ENCODE measurements at regions not wholly inside any gene's neighbourhood (a gene's known extent, or its start where the extent isn't known, plus 50 kb on each side); places are given as distances from the start of the nearest gene placed in this dataset.

DNA sequence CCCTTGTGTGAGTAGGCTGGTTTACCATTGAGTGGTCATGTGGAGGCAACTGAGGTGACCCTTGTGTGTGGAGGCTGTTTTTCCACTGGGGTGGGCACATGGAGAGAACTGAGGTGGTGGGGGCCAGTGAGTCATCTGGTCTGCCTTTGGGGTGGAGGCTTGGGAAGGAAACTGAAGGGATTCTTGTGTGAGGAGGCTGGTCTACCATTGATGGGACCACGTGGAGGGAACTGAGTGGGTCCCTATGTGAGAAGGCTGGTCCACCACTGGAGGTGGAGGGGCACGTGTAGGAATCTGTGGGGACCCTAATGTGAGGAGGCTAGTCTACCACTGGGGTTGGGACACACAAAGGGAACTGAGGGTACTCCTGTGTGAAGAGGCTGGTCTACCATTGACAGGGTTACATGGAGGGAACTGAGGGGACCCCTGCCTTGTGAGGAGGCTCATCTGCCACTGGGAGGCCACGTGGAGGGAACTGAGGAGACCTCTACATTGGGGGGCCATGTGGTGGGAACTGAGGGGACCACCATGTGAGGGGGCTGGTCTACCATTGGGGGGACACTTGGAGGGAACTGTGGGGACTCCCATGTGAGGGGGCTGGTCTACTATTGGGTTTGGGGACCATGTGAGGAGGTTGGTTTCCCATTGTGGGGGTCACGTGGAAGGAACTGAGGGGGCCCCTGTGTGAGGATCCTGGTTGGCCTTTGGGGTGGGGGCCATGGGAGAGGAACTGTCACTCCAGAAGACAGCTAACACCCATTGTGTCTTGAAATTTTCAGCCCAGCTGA, 164.5 kb downstream of the WNT7A start (continued):
- TF ChIP-seq CREB1 (CRISPR knock-in tag; IDR thresholded peaks at IDR 0.05; ENCODE audit: low read depth) = no peak

DNA sequence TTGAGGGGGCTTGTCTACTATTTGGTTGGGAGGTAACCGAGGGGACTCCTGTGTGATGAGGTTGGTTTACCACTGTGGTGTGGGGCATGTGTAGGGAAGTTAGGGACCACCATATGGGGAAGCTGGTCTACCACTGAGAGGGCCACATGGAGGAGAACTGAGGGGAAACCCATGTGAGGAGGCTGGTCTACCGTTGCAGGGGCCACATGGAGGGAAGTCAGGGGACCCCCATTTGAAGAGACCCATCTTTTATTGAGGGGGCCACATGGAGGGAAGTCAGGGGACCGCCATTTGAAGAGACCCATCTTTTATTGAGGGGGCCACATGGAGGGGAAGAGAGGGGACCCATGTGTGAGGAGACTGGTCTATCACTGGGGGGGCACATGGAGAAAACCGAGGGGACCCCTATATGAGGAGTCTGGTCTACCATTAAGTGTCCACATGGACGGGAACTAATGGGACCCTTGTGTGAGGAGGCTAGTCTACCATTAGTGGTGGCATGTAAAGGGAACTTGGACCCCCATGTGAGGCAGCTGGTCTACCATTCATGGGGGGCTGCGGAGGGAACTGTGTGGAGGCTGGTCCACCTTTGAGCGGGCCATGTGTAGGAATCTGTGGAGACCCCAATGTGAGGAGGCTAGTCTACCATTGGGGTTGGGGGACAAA, 165.5 kb downstream of the FBLN2 start:
- Mint-ChIP-seq H3K9me3 (peaks cover 48% of the 10 kb centered on the region), H3K36me3 (ENCODE audit: low read depth) (peaks cover 14% of the 10 kb centered on the region), H3K27me3 (ENCODE audit: insufficient read depth, low read depth, poor library complexity) (peaks cover 21% of the 10 kb centered on the region), H3K4me3 (no peak overlapping the region), H3K27ac (no peak overlapping the region), H3K4me1 (peaks cover 9% of the 10 kb centered on the region; the same call in 2 of the 3 replicates)
- TF ChIP-seq EZH2 (IDR thresholded peaks at IDR 0.05; ENCODE audit: low read depth, unreplicated experiment) (no peak), ZNF114 (CRISPR knock-in tag; IDR thresholded peaks at IDR 0.05) (no peak), JUNB (IDR thresholded peaks at IDR 0.05; ENCODE audit: unreplicated experiment) (no peak), EZH2phosphoT487 (IDR thresholded peaks at IDR 0.05; ENCODE audit: unreplicated experiment) (no peak)
- DNase-seq (ENCODE audit: low spot score) (no peak), ATAC-seq (no peak)
- Histone ChIP-seq H3K36me3 (ENCODE audit: insufficient read depth) (no peaks in the 10 kb centered on the region), H3K4me2 (no peak overlapping the region), H3K9me2 (ENCODE audit: insufficient read depth) (0 out of 2 replicates have a peak, but pooled peaks cover 5% of the 10 kb centered on the region), H4K20me1 (replicated peaks; ENCODE audit: insufficient read depth) (no peaks in the 10 kb centered on the region), H2AFZ (no peak overlapping the region), H3K4me3 (no peak overlapping the region), H3F3A (replicated peaks; ENCODE audit: low read depth) (no peaks in the 10 kb centered on the region), H3K27me3 (ENCODE audit: insufficient read depth) (no peaks in the 10 kb centered on the region), H3K27ac (ENCODE audit: low read depth) (no peak overlapping the region), H3K79me2 (replicated peaks; ENCODE audit: insufficient read depth) (no peaks in the 10 kb centered on the region), H3K4me1 (ENCODE audit: insufficient read depth) (no peaks in the 10 kb centered on the region; the same call in 1 of the 2 replicates)

- Histone ChIP-seq H4K20me1 (replicated peaks; ENCODE audit: insufficient read depth) (no peaks in the 10 kb centered on the region), H3K27ac (ENCODE audit: low read depth) (no peak overlapping the region), H2AFZ (no peak overlapping the region), H3K79me2 (replicated peaks; ENCODE audit: insufficient read depth) (no peaks in the 10 kb centered on the region), H3K4me3 (no peak overlapping the region), H3K4me2 (no peak overlapping the region), H3K4me1 (ENCODE audit: insufficient read depth) (no peaks in the 10 kb centered on the region), H3K36me3 (ENCODE audit: insufficient read depth) (no peaks in the 10 kb centered on the region), H3F3A (replicated peaks; ENCODE audit: low read depth) (no peaks in the 10 kb centered on the region), H3K27me3 (ENCODE audit: insufficient read depth) (no peaks in the 10 kb centered on the region), H3K9me2 (ENCODE audit: insufficient read depth) (0 out of 2 replicates have a peak, but pooled peaks cover 5% of the 10 kb centered on the region)
- H3K27me3 Mint-ChIP-seq (ENCODE audit: insufficient read depth, low read depth, poor library complexity) = peaks cover 21% of the 10 kb centered on the region
- peaks cover 14% of the 10 kb centered on the region for H3K36me3 Mint-ChIP-seq (ENCODE audit: low read depth)
- H3K9me3 Mint-ChIP-seq = peaks cover 56% of the 10 kb centered on the region
- H3K4me1 Mint-ChIP-seq = peaks cover 9% of the 10 kb centered on the region; the same call in 2 of the 3 replicates
- DNase-seq (ENCODE audit: low spot score) (no peak), ATAC-seq (no peak)
- TF ChIP-seq ZNF114 (CRISPR knock-in tag; IDR thresholded peaks at IDR 0.05) (no peak), ZNF331 (CRISPR knock-in tag; IDR thresholded peaks at IDR 0.05; ENCODE audit: low read depth) (no peak)
- H3K27ac Mint-ChIP-seq = no peak overlapping the region
- H3K4me3 Mint-ChIP-seq = no peak overlapping the region
Measured at GRCh38 chr3:13713396-13713795, 164.5 kb downstream of the FBLN2 start.

DNA sequence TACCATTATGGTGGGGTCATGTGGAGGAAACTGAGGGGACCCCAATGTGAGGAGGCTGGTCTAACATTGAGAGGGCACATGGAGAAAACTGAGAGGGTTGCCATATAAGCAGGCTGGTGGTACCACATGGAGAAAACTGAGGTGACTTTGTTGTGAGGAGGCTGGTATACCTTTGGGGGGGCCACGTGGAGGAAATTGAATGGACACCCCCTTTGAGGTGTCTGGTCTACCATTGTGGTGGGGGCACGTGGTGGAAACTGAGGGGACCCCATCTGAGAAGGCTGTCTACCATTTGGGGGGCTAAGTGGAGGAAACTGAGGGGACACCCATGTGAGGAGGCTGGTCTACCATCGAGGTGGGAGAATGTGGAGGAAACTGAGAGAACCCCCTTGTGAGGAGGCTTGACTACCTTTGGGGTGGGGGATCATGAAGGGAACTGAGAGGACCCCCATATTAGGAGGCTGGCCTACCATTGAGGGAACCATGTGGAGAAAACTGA, 163.8 kb downstream of the FBLN2 start:
- no peak overlapping the region for H3K27ac ChIP-seq (ENCODE audit: low read depth)
- no peaks in the 10 kb centered on the region for H3K27me3 ChIP-seq (ENCODE audit: insufficient read depth)
- H3K4me2 ChIP-seq = no peak overlapping the region
- H3K9me3 Mint-ChIP-seq = peaks cover 62% of the 10 kb centered on the region
- TF ChIP-seq CREB1 (CRISPR knock-in tag; IDR thresholded peaks at IDR 0.05; ENCODE audit: low read depth) (no peak), EZH2phosphoT487 (IDR thresholded peaks at IDR 0.05; ENCODE audit: unreplicated experiment) (no peak), EZH2 (IDR thresholded peaks at IDR 0.05; ENCODE audit: low read depth, unreplicated experiment) (no peak), STAT1 (IDR thresholded peaks at IDR 0.05; ENCODE audit: unreplicated experiment) (no peak), ZNF331 (CRISPR knock-in tag; IDR thresholded peaks at IDR 0.05; ENCODE audit: low read depth) (no peak), ZNF114 (CRISPR knock-in tag; IDR thresholded peaks at IDR 0.05) (no peak)
- H3K4me1 Mint-ChIP-seq = peaks cover 6% of the 10 kb centered on the region; the same call in 2 of the 3 replicates
- H2AFZ ChIP-seq = no peak overlapping the region
- no peak for ATAC-seq
- H3K4me3 Mint-ChIP-seq = no peak overlapping the region
- no peak for DNase-seq (ENCODE audit: low spot score)
- no peaks in the 10 kb centered on the region for H3K4me1 ChIP-seq (ENCODE audit: insufficient read depth)
- H3K9me2 ChIP-seq (ENCODE audit: insufficient read depth) = 0 out of 2 replicates have a peak, but pooled peaks cover 5% of the 10 kb centered on the region
- H4K20me1 ChIP-seq (replicated peaks; ENCODE audit: insufficient read depth) = no peaks in the 10 kb centered on the region
- no peak overlapping the region for H3K27ac Mint-ChIP-seq
- H3K36me3 ChIP-seq (ENCODE audit: insufficient read depth) = no peaks in the 10 kb centered on the region
- no peaks in the 10 kb centered on the region for H3K79me2 ChIP-seq (replicated peaks; ENCODE audit: insufficient read depth)
- peaks cover 23% of the 10 kb centered on the region for H3K27me3 Mint-ChIP-seq (ENCODE audit: insufficient read depth, low read depth, poor library complexity)
- H3K36me3 Mint-ChIP-seq (ENCODE audit: low read depth) = peaks cover 14% of the 10 kb centered on the region
- H3F3A ChIP-seq (replicated peaks; ENCODE audit: low read depth) = no peaks in the 10 kb centered on the region
- H3K4me3 ChIP-seq = no peak overlapping the region

Data from GM23338 (cell line).